Esophagus muscularis mucosa (tissue), 4 donors: ENCODE measurements at regions not wholly inside any gene's neighbourhood (a gene's known extent, or its start where the extent isn't known, plus 50 kb on each side); places are given as distances from the start of the nearest gene placed in this dataset.
"Not testable (repeated sequence)": the region's sequence is repeated elsewhere in the genome, so short reads cannot be mapped to it uniquely, and the experiment has no call there.

Experiments
- CTCF ChIP-seq, 3 experiments: fragments of 200-600 bp in 2 of 3; fragments of 450-650 bp in 1 of 3; sonication (generic) in 2 of 3; IDR thresholded peaks; one replicate each; pipeline ENCODE4 v1.5.1; 2017 to 2019; ENCODE audit warnings: antibody characterized with exemption in 3 of 3, mild to moderate bottlenecking in 2 of 3, moderate library complexity in 1 of 3
- EP300 ChIP-seq: sonication (generic); formaldehyde crosslinking; IDR thresholded peaks from one replicate; pipeline ENCODE4 v1.6.1; 2017; ENCODE audit warnings: antibody characterized with exemption
- POLR2A ChIP-seq: fragments of 450-650 bp; IDR thresholded peaks from one replicate; pipeline ENCODE4 v1.6.1; 2017; ENCODE audit warnings: antibody characterized with exemption, moderate library complexity, mild to moderate bottlenecking, low read depth

DNA sequence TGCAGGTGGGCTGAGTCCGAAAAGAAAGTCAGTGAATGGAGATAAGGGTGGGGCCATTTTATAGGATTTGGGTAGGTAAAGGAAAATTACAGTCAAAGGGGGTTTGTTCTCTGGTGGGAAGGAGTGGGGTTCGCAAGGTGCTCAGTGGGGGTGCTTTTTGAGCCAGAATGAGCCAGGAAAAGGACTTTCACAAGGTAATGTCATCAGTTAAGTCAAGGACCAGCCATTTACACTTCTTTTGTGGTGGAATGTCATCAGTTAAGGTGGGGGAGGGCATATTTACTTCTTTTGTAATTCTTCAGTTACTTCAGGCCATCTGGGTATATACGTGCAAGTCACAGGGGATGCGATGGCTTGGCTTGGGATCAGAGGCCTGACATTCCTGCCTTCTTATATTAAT is 705.5 kb upstream of the NEGR1 start:
- not testable (repeated sequence) for TF ChIP-seq CTCF (IDR thresholded peaks at IDR 0.05); EP300; POLR2A
